HFF-Myc (cell line): ENCODE measurements at regions not wholly inside any gene's neighbourhood (a gene's known extent, or its start where the extent isn't known, plus 50 kb on each side); places are given as distances from the start of the nearest gene placed in this dataset.

Experiments used
- DNase-seq: peaks from one replicate; pipeline ENCODE4 v3.0.0-alpha.2; 2011; ENCODE audit warnings: low read depth; ENCODE audit errors: extremely low read depth
- H3K4me3 ChIP-seq: replicated peaks from 2 replicates; pipeline ENCODE4 v1.5.1; 2011; ENCODE audit warnings: low read depth, mild to moderate bottlenecking, control low read depth, low read length
- CTCF ChIP-seq: IDR thresholded peaks from 2 replicates; pipeline ENCODE4 v1.5.1; 2012; ENCODE audit warnings: mild to moderate bottlenecking, low read depth, low read length, control low read depth; ENCODE audit errors: missing control alignments

- DNase-seq = no peak
- no peak for TF ChIP-seq CTCF
- H3K4me3 ChIP-seq = no peak overlapping the region
Measured at GRCh38 chr1:214186103-214186824, 94.7 kb upstream of the SMYD2 start.

GRCh38 chr1:214187121-214187900 is 93.6 kb upstream of the SMYD2 start:
- DNase-seq = no peak
- no peak overlapping the region for H3K4me3 ChIP-seq
- TF ChIP-seq CTCF = no peak

GRCh38 chr1:214187933-214188332 is 93.0 kb upstream of the SMYD2 start:
- TF ChIP-seq CTCF = no peak
- H3K4me3 ChIP-seq = no peak overlapping the region
- DNase-seq = no peak

GRCh38 chr1:214188835-214189234 is 92.1 kb upstream of the SMYD2 start:
- TF ChIP-seq CTCF = no peak
- DNase-seq = no peak
- H3K4me3 ChIP-seq = no peak overlapping the region

GRCh38 chr1:214192825-214193643 is 87.9 kb upstream of the SMYD2 start:
- no peak for TF ChIP-seq CTCF
- no peak for DNase-seq
- no peak overlapping the region for H3K4me3 ChIP-seq

GRCh38 chr1:214193691-214194090 is 87.3 kb upstream of the SMYD2 start:
- DNase-seq = no peak
- no peak for TF ChIP-seq CTCF

More at GRCh38 chr1:214193691-214194090, 87.3 kb upstream of the SMYD2 start:
- no peak overlapping the region for H3K4me3 ChIP-seq
